Activated CD4-positive, CD25-positive, alpha-beta regulatory T cell treated with anti-CD3 and anti-CD28 coated beads, Interleukin-2, amount 50 U/mL, for 24 hours (primary cell): ENCODE measurements at regions not wholly inside any gene's neighbourhood (a gene's known extent, or its start where the extent isn't known, plus 50 kb on each side); places are given as distances from the start of the nearest gene placed in this dataset.
"Not testable (repeated sequence)": the region's sequence is repeated elsewhere in the genome, so short reads cannot be mapped to it uniquely, and the experiment has no call there.

Experiments
- ATAC-seq, 2 donors: fragments of 150-1000 bp; cut with Tn5 transposase; one replicate each; pipeline ENCODE4 v1.10.0; 2021; ENCODE audit warnings: mild to moderate bottlenecking in 1 of 2, moderate library complexity in 1 of 2

- ATAC-seq: no peak
Measured at GRCh38 chr4:92012899-92013867, 290.6 kb upstream of the GRID2 start.

GRCh38 chr4:92014067-92014466, 289.7 kb upstream of the GRID2 start:
- no peak for ATAC-seq

DNA sequence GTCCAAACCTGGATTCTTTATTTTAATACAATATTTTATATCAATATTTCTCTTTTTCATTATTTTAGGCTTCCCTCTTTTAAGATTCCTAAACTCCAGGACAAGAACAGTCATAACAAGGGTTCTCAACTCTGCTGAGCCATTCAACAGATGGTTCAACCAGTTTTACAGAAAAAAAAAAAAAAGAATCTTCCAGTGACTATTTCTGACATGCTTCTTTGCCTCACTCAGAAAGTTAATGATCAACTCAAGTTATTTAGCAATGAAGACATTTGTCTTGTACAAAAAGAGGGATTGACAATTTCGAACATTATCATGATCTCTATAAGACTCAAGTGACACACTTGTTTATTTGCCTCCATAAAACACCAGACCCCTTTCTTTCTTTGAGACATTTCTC, 282.6 kb upstream of the GRID2 start:
- ATAC-seq: no peak

DNA sequence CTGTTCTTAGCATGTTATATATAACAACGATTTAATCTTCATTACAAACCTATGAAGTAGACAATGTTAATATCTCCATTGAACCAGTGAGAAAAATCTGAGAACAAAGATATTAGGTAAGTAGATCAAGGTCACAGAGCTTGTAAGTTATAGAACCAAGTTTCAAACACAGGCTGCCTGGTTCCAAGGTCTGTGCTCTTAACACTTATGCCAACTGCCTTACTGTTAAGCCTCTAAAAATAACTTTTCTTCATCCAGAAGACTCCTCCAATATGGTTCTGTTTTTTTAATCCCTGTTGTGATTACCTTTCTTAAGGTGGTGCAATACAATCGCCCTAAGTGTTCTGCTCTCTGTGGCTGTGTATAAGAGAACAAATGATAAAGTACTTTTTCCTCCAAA, 282.0 kb upstream of the GRID2 start:
- no peak for ATAC-seq

GRCh38 chr4:92028830-92029229, 274.9 kb upstream of the GRID2 start:
- not testable (repeated sequence) for ATAC-seq

- no peak for ATAC-seq
Measured at GRCh38 chr4:92031825-92032224, 271.9 kb upstream of the GRID2 start.

- no peak for ATAC-seq
Measured at GRCh38 chr4:92035666-92036065, 268.1 kb upstream of the GRID2 start.

- ATAC-seq: no peak
Measured at GRCh38 chr4:92045718-92046117, 258.0 kb upstream of the GRID2 start.

GRCh38 chr4:92047209-92047875, 256.4 kb upstream of the GRID2 start:
- no peak for ATAC-seq

- ATAC-seq: no peak
Measured at GRCh38 chr4:92050875-92051274, 252.9 kb upstream of the GRID2 start.

GRCh38 chr4:92059615-92060014, 244.2 kb upstream of the GRID2 start:
- no peak for ATAC-seq

DNA sequence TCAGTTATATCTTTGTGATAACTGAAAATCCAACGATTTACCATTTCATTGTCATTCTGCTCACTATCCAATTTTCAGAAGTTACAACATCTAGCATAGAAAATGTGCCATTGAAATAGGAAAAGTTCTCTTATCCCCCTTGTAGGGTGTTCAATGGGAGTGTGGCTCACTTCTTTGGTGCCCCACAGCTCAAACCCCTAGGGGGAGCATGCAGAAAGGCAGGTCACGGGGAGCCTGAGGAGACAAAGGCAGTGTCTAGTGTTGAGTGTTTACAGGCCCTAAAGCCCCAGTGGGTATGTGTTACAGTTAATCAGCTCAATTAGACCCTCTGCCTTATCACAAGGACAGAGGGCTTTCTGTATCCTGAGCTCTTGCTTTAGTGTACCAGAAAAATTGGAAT, 243.4 kb upstream of the GRID2 start:
- ATAC-seq: no peak

- ATAC-seq: no peak
Measured at GRCh38 chr4:92064574-92064973, 239.2 kb upstream of the GRID2 start.

- no peak for ATAC-seq
Measured at GRCh38 chr4:92066485-92066884, 237.3 kb upstream of the GRID2 start.

DNA sequence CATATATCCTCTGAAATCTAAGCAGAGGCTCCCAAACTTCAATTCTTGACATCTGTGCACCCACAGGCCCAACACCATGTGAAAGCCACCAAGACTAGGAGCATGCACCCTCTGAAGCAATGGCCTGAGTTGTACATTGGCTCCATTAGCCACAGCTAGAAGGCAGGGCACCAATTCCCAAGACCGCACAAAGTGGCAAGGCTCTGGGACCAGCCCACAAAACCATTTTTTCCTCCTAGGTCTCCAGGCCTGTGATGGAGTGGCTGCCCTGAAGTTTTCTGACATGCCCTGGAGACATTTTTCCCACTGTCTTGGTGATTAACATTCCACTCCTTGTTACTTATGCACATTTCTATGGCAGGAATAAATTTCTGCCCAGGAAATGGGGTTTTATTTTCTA, 232.2 kb upstream of the GRID2 start:
- no peak for ATAC-seq

DNA sequence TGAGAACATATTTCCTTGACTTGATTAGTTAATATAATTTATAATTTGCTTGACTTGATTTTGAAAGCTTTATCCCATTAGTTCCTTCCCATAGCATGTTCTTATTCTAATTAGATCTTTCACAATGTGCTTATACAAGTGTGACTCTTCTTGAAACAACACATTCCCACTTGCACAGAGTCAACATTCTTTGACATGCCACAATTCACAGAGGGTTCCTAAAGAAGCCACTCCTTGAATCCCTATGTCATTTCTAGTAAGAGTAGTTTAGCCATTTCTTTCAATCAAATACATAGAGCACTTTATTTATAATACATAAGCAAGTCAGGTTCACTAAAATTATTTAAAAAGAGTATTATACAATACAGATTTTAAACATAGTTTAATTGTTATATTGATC, 228.9 kb upstream of the GRID2 start:
- no peak for ATAC-seq

DNA sequence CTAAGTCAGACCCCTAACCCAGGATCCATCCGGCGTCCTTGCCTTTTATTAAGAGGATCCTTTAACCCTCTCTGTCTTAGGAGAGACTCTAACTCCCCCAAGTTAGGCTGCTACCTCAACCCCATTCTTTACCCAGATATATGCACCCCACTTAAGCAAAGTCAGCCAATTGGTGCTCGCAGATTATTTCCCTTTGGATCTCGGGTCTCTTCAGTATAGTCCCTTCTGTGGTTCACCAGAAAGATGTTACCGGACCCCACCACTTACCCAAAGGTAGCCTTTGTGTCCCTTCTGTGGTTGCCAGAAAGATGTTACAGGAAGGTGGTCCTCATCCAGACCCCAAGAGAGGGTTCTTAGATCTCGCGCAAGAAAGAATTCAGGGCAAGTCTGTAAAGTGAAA, 212.9 kb upstream of the GRID2 start:
- no peak for ATAC-seq

- ATAC-seq: no peak
Measured at GRCh38 chr4:92091335-92091734, 212.4 kb upstream of the GRID2 start.

GRCh38 chr4:92099861-92100260, 203.9 kb upstream of the GRID2 start:
- ATAC-seq: no peak

DNA sequence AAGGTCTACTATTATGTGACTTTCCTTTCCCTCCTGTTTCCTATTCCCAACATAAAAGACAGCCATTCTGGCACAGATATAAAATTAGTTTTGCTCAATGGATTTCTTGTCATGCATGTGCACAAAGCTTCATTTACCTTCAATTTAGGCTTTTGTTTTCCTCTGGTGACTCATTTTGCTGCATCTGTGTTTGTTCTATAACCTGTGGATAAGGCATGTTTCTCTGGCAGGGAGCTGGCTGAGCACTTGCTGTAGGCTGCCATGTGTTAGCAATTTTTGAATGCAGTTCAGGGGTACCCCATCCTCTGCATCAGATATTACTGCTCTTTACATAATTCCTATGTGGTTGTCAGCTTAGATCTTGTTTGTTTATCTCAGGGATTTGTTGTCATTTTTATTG, 202.8 kb upstream of the GRID2 start:
- no peak for ATAC-seq

- ATAC-seq: no peak
Measured at GRCh38 chr4:92101737-92102172, 202.0 kb upstream of the GRID2 start.

- ATAC-seq: no peak
Measured at GRCh38 chr4:92104506-92104905, 199.3 kb upstream of the GRID2 start.

GRCh38 chr4:92106816-92107215, 196.9 kb upstream of the GRID2 start:
- no peak for ATAC-seq

GRCh38 chr4:92111493-92111892, 192.3 kb upstream of the GRID2 start:
- no peak for ATAC-seq
